ENCODE measurements at regions not wholly inside any gene's neighbourhood (a gene's known extent, or its start where the extent isn't known, plus 50 kb on each side); places are given as distances from the start of the nearest gene placed in this dataset.

- no peak for TF ChIP-seq ZFX (IDR thresholded peaks at IDR 0.05)
- no peak for TF ChIP-seq CTCF (conservative IDR thresholded peaks at IDR 0.05)
- H3K27ac ChIP-seq = no peak overlapping the region
Observed at GRCh38 chr11:13098616-13099289, 89.6 kb downstream of the RASSF10 start.

- no peak for TF ChIP-seq ZFX (IDR thresholded peaks at IDR 0.05)
- TF ChIP-seq CTCF (conservative IDR thresholded peaks at IDR 0.05) = no peak
- H3K27ac ChIP-seq = no peak overlapping the region
Observed at GRCh38 chr11:13101644-13102512, 92.8 kb downstream of the RASSF10 start.

GRCh38 chr11:13102513-13102840 is 93.4 kb downstream of the RASSF10 start:
- TF ChIP-seq CTCF (conservative IDR thresholded peaks at IDR 0.05) (no peak), ZFX (IDR thresholded peaks at IDR 0.05) (no peak)
- no peak overlapping the region for H3K27ac ChIP-seq

- H3K27ac ChIP-seq = no peak overlapping the region
- TF ChIP-seq CTCF (conservative IDR thresholded peaks at IDR 0.05) (no peak), ZFX (IDR thresholded peaks at IDR 0.05) (no peak)
Observed at GRCh38 chr11:13102865-13103539, 93.9 kb downstream of the RASSF10 start.

- TF ChIP-seq ZFX (IDR thresholded peaks at IDR 0.05) = no peak
- no peak overlapping the region for H3K27ac ChIP-seq
Observed at GRCh38 chr11:13103962-13104554, 94.9 kb downstream of the RASSF10 start.

- no peak overlapping the region for H3K27ac ChIP-seq
- no peak for TF ChIP-seq ZFX (IDR thresholded peaks at IDR 0.05)
Observed at GRCh38 chr11:13104619-13105236, 95.6 kb downstream of the RASSF10 start.

- TF ChIP-seq CTCF (conservative IDR thresholded peaks at IDR 0.05) (no peak), ZFX (IDR thresholded peaks at IDR 0.05) (no peak)
- H3K27ac ChIP-seq = no peak overlapping the region
Observed at GRCh38 chr11:13105237-13105844, 96.2 kb downstream of the RASSF10 start.
